GM21528 (cell line): ENCODE measurements at regions not wholly inside any gene's neighbourhood (a gene's known extent, or its start where the extent isn't known, plus 50 kb on each side); places are given as distances from the start of the nearest gene placed in this dataset.

Experiments used
- ATAC-seq: cut with Tn5 transposase; IDR thresholded peaks from one replicate; pipeline ENCODE4 v1.9.1; 2021; ENCODE audit warnings: mild to moderate bottlenecking, moderate library complexity; ENCODE audit not compliant: unreplicated experiment, low FRiP score

- ATAC-seq, result no peak
Measured at GRCh38 chr5:175248416-175248905, 195.5 kb downstream of the DRD1 start.

- no peak for ATAC-seq
Measured at GRCh38 chr5:175246889-175247520, 197.0 kb downstream of the DRD1 start.

GRCh38 chr5:175246242-175246888, 197.6 kb downstream of the DRD1 start:
- ATAC-seq, result no peak

- ATAC-seq, result no peak
Measured at GRCh38 chr5:175243441-175243840, 200.5 kb downstream of the DRD1 start.

GRCh38 chr5:175242207-175242606, 201.8 kb downstream of the DRD1 start:
- no peak for ATAC-seq

GRCh38 chr5:175238326-175238725, 205.7 kb downstream of the DRD1 start:
- no peak for ATAC-seq

- no peak for ATAC-seq
Measured at GRCh38 chr5:175236176-175236575, 207.8 kb downstream of the DRD1 start.

- no peak for ATAC-seq
Measured at GRCh38 chr5:175235251-175235960, 208.6 kb downstream of the DRD1 start.

GRCh38 chr5:175230299-175230698, 213.7 kb downstream of the DRD1 start:
- no peak for ATAC-seq

GRCh38 chr5:175226506-175226905, 217.5 kb downstream of the DRD1 start:
- no peak for ATAC-seq

GRCh38 chr5:175223291-175223690, 220.7 kb downstream of the DRD1 start:
- ATAC-seq, result no peak

GRCh38 chr5:175222621-175223020, 221.4 kb downstream of the DRD1 start:
- ATAC-seq, result no peak

- no peak for ATAC-seq
Measured at GRCh38 chr5:175220549-175220948, 223.4 kb downstream of the DRD1 start.

- no peak for ATAC-seq
Measured at GRCh38 chr5:175219366-175219765, 224.6 kb downstream of the DRD1 start.

- no peak for ATAC-seq
Measured at GRCh38 chr5:175216991-175217390, 227.0 kb downstream of the DRD1 start.

GRCh38 chr5:175215906-175216305, 228.1 kb downstream of the DRD1 start:
- ATAC-seq, result no peak

- ATAC-seq, result no peak
Measured at GRCh38 chr5:175214152-175214551, 229.8 kb downstream of the DRD1 start.

- no peak for ATAC-seq
Measured at GRCh38 chr5:175211956-175212756, 231.8 kb downstream of the DRD1 start.

- no peak for ATAC-seq
Measured at GRCh38 chr5:175207321-175208040, 236.5 kb downstream of the DRD1 start.

- ATAC-seq, result no peak
Measured at GRCh38 chr5:175206669-175207068, 237.3 kb downstream of the DRD1 start.
